ENCODE measurements at regions not wholly inside any gene's neighbourhood (a gene's known extent, or its start where the extent isn't known, plus 50 kb on each side); places are given as distances from the start of the nearest gene placed in this dataset.

DNA sequence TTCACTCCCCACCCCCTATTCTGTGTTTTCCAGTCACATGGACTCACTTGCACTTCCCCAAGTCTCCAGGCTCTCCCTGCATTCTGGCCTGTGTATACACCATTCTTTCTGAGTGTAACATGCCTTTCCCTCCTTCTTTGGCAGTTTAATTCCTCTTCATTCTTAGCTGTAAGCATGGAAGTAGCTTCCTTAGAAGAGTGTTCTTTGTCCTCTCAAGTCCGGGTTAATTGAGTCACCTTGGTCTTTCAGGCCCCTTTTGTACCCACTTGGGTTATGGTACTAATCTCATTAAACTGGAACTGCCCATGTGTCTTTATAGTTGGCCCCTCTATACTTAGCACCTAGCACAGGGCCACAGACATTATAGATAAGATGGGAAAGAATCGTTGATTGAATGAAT, 525.3 kb upstream of the ADGRL4 start:
- TF ChIP-seq CTCF (IDR thresholded peaks at IDR 0.05) = no peak
- TF ChIP-seq POLR2AphosphoS5 (IDR thresholded peaks at IDR 0.05) = no peak

Data from prostate gland (tissue), 2 donors.